Keratinocyte (primary cell): ENCODE measurements at regions not wholly inside any gene's neighbourhood (a gene's known extent, or its start where the extent isn't known, plus 50 kb on each side); places are given as distances from the start of the nearest gene placed in this dataset.

Source experiments
- EZH2 ChIP-seq: IDR thresholded peaks from one replicate; pipeline ENCODE4 v1.6.1; 2012; ENCODE audit warnings: inconsistent platforms, mild to moderate bottlenecking, low read length, moderate library complexity
- TF ChIP-seq, protein P1 (sequence below), 3 experiments: IDR thresholded peaks in 1 of 3; conservative IDR thresholded peaks in 1 of 3; optimal IDR thresholded peaks in 1 of 3; 2 replicates in 2 of 3; 3 replicates in 1 of 3; pipeline versions ENCODE3 to v1.5.1; 2011; ENCODE audit warnings: low read length in 3 of 3, mild to moderate bottlenecking in 3 of 3, moderate library complexity in 2 of 3, control low read depth in 1 of 3, inconsistent platforms in 1 of 3; ENCODE audit not compliant: insufficient read depth in 2 of 3; ENCODE audit errors: extremely low read depth in 1 of 3

DNA sequence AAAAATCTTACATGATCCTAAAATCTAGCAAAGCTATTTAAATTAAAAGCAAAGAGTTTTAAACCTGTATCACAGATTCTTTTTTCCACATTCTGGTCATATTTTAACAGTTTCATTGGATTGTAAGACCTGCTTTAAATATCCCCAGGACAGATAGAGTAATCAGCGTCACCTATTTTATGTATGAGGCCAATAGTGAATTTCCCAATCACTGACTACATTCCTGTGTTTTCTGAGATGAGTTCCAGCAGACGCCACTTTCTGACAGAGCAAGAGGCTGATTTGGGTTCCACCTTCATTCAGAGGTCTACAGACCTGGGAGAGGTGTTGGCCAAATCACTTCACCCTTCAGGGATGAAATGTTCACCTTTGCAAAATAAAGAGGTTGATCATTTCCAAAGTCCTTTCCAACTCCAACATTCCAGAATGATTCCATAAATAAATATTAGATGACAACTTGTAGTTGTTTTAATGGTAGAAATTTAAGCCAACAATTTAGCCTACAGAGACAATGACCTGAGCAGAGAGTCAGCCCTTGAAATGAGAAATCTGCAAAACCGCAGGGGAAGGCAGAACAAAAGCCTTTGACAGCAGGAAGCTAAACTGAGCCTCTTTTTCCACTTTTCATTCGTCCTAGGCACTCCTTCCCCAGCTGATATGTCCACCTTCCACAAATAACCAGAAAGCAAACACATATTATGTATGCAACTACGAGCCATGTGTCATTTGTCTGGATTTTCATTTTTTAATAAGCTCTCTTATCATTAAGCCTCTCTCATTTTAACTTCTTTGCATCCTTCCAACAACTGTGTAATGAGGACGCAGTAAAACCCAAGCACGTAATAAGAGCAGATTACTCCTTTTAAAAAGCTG is 105.2 kb downstream of the TFAP2A start:
- TF ChIP-seq, protein P1, sequence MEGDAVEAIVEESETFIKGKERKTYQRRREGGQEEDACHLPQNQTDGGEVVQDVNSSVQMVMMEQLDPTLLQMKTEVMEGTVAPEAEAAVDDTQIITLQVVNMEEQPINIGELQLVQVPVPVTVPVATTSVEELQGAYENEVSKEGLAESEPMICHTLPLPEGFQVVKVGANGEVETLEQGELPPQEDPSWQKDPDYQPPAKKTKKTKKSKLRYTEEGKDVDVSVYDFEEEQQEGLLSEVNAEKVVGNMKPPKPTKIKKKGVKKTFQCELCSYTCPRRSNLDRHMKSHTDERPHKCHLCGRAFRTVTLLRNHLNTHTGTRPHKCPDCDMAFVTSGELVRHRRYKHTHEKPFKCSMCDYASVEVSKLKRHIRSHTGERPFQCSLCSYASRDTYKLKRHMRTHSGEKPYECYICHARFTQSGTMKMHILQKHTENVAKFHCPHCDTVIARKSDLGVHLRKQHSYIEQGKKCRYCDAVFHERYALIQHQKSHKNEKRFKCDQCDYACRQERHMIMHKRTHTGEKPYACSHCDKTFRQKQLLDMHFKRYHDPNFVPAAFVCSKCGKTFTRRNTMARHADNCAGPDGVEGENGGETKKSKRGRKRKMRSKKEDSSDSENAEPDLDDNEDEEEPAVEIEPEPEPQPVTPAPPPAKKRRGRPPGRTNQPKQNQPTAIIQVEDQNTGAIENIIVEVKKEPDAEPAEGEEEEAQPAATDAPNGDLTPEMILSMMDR (optimal IDR thresholded peaks at IDR 0.05 in 1 of 3, IDR thresholded peaks at IDR 0.05 in 1 of 3, conservative IDR thresholded peaks at IDR 0.05 in 1 of 3; ENCODE audit: extremely low read depth in 1 of 3, insufficient read depth in 2 of 3, low read length in 3 of 3), result no peak
- no peak for TF ChIP-seq EZH2
